ENCODE measurements at regions not wholly inside any gene's neighbourhood (a gene's known extent, or its start where the extent isn't known, plus 50 kb on each side); places are given as distances from the start of the nearest gene placed in this dataset.

DNA sequence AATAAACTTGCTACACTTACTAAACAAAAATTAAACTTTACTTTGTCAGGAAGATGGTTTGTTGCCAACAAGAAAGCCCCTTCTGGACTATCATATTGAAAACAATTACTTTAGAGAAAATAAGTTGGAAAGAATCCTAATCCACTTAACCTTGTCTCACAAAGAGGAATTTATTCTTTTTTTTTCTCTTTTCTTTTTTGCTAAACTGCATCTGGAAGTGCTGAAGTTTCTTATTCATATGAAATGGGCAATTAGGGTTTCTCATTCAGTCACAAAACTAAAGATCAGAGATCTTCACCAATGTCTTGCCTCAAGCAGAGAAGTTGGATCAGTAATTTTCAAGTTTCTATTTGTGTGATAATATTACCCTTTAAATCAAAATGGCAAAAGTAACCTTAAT, 234.9 kb upstream of the AMOT start:
- H3K4me3 ChIP-seq (ENCODE audit: low read depth, low read length), result no peak overlapping the region
- DNase-seq (ENCODE audit: low read depth), result no peak
- TF ChIP-seq, protein P1, sequence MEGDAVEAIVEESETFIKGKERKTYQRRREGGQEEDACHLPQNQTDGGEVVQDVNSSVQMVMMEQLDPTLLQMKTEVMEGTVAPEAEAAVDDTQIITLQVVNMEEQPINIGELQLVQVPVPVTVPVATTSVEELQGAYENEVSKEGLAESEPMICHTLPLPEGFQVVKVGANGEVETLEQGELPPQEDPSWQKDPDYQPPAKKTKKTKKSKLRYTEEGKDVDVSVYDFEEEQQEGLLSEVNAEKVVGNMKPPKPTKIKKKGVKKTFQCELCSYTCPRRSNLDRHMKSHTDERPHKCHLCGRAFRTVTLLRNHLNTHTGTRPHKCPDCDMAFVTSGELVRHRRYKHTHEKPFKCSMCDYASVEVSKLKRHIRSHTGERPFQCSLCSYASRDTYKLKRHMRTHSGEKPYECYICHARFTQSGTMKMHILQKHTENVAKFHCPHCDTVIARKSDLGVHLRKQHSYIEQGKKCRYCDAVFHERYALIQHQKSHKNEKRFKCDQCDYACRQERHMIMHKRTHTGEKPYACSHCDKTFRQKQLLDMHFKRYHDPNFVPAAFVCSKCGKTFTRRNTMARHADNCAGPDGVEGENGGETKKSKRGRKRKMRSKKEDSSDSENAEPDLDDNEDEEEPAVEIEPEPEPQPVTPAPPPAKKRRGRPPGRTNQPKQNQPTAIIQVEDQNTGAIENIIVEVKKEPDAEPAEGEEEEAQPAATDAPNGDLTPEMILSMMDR (IDR thresholded peaks at IDR 0.05; ENCODE audit: insufficient read depth, low read depth, low read length, missing control alignments), result no peak

DNA sequence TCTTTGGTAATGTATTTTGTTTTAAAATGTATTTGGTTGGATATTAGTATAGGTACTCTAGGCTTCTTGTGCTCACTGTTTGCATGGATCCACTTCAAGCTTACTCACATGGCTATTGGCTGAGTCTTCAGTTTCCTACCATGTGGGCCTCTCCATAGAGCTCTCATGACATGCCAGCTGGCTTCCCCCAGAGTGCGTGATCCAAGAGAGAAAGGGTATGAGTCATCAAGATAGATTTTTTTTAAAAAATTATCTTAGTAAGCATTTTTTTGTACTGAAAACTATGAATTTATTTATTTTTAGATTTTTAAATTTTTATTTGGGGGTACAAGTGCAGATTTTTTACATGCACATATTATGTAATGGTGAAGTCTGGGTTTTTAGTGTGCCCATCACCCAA, 219.1 kb upstream of the AMOT start:
- no peak overlapping the region for H3K4me3 ChIP-seq (ENCODE audit: low read depth, low read length)
- TF ChIP-seq, protein P1 (IDR thresholded peaks at IDR 0.05; ENCODE audit: insufficient read depth, low read depth, low read length, missing control alignments), result no peak
- no peak for DNase-seq (ENCODE audit: low read depth)

DNA sequence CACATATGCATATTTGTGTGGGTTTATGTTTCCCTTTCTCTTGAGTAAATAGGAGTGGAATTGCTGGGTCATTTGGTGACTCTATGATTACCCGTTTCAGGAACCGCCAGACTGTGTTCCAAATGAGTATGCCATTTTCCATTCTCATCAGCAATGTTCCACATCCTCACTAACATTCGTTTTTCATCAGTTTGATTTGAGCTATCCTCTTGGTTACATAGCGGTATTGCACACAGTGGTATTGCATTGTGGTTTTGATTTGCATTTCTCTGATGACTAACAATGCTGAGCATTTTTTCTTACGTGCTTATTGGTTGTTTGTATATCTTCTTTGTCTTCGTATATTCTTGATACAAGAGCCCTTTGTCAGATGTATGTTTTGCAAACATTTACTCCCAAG, 218.0 kb upstream of the AMOT start:
- no peak for DNase-seq (ENCODE audit: low read depth)
- H3K4me3 ChIP-seq (ENCODE audit: low read depth, low read length), result no peak overlapping the region
- TF ChIP-seq, protein P1 (IDR thresholded peaks at IDR 0.05; ENCODE audit: insufficient read depth, low read depth, low read length, missing control alignments), result no peak

DNA sequence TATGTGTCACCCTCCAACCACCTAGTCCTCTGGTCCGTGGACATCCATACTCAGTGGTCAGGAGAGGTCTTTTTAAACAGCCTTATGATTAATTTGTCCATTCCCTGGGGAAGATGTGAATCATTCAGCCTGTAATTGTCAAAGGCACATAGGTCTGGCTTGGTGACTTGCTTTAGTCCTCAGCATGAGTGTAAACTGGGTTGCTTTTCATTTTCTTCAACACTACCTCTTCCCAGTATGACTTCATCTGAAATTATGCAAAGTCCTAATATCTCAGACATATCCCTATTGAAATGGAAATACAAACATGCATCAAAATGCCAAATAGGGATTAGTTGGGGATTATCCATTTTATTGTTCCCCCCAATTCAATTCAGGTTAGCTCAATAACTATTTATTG, 208.3 kb upstream of the AMOT start:
- TF ChIP-seq, protein P1 (IDR thresholded peaks at IDR 0.05; ENCODE audit: insufficient read depth, low read depth, low read length, missing control alignments), result no peak
- DNase-seq (ENCODE audit: low read depth), result no peak
- no peak overlapping the region for H3K4me3 ChIP-seq (ENCODE audit: low read depth, low read length)

DNA sequence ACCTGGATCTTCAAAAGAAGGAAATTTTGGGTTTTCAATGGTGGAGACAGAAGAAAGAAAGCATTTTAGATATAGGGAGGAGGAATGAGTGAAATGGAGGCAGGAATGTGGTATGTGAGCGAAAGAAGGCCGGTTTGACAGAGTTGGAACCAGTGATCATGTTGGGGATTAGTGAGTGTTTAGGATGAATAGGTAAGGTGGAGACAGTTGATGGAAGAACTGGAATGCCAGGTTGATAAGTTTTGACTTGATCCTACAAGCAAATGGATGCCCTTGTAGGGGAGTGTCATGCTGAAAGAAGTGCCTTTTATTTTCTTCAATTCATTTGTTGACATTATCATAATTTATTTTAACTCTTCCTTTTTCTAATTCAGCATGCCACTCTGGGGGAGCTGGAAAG, 207.8 kb upstream of the AMOT start:
- TF ChIP-seq, protein P1 (IDR thresholded peaks at IDR 0.05; ENCODE audit: insufficient read depth, low read depth, low read length, missing control alignments), result no peak
- no peak for DNase-seq (ENCODE audit: low read depth)
- H3K4me3 ChIP-seq (ENCODE audit: low read depth, low read length), result no peak overlapping the region

DNA sequence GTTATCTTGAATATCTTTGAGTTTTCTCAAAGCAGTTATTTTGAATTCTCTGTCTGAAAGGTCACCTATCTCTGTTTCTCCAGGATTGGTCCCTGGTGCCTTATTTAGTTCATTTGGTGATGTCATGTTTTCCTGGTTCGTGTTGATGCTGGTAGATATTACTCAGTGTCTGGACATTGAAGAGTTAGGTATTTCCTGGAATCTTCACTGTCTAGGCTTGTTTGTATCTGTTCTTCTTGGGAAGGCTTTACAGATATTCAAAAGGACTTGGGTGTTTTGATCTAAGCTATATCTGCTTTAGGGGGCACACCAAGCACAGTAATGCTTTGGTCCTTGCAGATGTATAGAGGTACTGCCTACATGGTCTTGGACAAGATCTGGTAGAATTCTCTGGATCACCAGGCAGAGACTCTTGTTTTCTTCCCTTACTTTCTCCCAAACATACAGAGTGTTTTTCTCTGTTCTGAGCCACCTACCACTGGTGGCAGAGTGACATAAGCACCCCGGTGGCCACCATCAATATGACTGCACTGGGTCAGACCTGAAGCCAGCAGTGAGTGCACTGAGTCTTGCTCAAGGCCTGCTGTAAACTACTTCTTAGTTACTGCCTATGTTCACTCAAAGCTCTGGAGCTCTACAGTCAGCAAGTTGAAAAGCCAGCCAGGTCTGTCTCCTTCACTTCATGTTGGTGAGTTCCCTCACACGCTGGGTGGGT, 193.5 kb upstream of the AMOT start:
- TF ChIP-seq, protein P1 (IDR thresholded peaks at IDR 0.05; ENCODE audit: insufficient read depth, low read depth, low read length, missing control alignments), result no peak
- H3K4me3 ChIP-seq (ENCODE audit: low read depth, low read length), result no peak overlapping the region
- no peak for DNase-seq (ENCODE audit: low read depth)

DNA sequence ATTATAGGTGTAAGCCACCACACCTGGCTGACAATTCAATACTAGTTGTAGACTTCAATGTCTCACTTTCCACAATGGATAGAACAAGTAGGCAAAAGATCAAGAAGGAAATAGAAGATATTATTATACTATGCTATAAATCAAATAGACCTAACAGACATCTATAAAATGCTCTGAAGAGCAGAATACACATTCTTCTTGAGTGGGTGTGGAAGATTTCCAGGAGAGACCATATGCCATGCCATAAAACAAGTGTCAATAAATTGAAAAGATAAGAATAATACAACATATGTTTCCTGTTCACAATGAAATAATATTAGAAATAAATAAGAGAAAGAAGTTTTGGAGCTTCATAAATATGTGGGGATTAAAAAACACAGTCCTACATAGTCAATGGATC, 179.3 kb upstream of the AMOT start:
- no peak for DNase-seq (ENCODE audit: low read depth)
- TF ChIP-seq, protein P1 (IDR thresholded peaks at IDR 0.05; ENCODE audit: insufficient read depth, low read depth, low read length, missing control alignments), result no peak

More for the DNA sequence above, 179.3 kb upstream of the AMOT start:
- no peak overlapping the region for H3K4me3 ChIP-seq (ENCODE audit: low read depth, low read length)
